HG03064 (cell line): ENCODE measurements at regions not wholly inside any gene's neighbourhood (a gene's known extent, or its start where the extent isn't known, plus 50 kb on each side); places are given as distances from the start of the nearest gene placed in this dataset.

Experiments
- ATAC-seq: cut with Tn5 transposase; IDR thresholded peaks from one replicate; pipeline ENCODE4 v1.9.1; 2021; ENCODE audit warnings: low read depth; ENCODE audit not compliant: unreplicated experiment

DNA sequence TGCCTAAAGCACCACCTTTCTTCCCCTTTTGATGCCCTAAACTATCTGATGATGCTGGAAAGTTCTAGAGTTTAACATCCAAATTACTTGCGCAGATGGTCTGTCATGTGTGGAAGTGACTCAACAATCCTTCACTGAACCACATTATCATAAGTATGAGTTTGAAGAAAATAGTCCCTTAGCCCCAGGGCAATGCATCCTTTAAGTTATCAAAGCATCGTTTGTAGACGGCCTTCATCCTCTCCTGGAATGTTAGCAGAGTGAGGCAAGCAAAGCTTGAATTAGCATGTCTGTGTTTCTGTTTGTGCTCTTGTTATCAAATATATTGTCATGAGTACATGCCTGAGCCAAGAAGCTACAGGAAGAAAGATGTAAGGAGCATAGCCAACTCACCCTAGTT lies 570.9 kb downstream of the MID1IP1 start:
- no peak for ATAC-seq

DNA sequence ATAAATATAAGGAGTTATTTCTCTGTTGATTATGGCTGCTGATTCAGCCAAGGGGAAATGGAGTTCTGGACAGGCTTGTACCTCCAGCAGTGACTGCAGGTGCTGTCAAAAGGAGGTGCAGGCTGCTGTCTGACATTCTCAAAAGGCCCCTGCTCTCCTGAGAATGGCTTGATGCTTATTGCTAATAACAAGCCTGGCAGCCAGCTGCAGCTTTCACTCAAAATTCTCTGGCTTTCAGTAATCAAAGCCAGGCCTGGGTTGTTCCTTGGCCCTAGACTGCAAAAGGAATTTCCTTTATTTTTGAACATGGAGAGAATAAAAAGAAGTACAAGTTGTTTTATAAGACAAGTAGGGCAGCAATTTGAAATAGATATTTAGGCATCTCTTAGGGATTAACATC lies 575.9 kb downstream of the MID1IP1 start:
- no peak for ATAC-seq

DNA sequence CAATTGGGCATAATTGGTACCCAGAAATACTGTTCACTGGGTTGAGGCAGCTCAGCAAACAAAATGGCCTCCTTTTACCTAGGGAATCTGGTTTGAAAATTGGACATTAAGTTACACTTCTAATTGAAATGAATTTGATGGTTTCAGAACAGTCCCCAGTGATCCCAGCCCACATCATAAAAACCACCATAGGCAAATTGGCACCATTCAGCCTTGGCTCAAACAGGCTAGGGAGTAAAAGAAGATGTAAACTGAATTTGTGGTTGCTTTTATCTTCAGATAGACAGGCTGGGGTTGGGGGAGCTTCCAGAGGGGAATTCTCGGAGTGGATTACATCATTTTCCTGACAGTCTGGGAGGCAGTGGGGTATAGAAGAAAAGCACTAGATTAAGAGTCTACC lies 576.5 kb downstream of the MID1IP1 start:
- no peak for ATAC-seq

DNA sequence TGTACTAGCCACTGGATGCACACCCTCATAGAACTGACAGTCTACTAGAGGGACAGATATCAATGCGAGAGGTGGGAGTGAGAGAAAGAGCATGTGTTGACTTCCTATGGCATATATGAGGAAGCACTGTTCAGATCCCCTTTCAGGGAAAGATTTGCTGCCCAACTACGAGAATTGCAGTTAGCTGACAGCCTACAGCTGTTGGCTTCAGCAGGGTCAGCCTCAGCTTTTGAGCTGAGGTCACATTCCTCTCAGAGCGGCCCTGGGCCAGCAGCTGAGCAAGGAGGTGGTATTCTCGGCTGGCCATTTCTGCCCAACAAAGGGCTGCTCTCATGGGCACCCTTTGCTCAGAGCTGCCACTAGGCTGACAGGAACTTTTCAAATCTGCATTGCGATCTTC lies 580.2 kb downstream of the MID1IP1 start:
- no peak for ATAC-seq

DNA sequence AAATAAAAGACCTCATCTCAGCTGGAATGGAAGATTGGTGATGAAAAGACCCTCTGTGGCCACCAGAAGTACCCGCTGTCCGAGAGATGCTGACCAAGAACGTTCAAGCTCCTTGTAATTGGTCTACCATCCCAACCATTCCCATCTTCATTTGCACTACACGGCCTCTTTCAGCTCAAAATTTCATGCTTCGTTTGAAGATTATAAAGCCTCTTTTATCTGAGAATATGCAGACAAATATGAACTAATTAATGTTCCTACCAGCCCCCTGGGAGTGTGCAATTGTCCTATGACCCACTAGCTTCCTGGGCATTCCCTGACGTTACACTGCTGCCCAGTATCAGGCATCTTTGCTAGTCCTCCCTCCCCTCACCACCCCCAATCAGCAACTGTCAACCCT lies 583.7 kb downstream of the MID1IP1 start:
- no peak for ATAC-seq

DNA sequence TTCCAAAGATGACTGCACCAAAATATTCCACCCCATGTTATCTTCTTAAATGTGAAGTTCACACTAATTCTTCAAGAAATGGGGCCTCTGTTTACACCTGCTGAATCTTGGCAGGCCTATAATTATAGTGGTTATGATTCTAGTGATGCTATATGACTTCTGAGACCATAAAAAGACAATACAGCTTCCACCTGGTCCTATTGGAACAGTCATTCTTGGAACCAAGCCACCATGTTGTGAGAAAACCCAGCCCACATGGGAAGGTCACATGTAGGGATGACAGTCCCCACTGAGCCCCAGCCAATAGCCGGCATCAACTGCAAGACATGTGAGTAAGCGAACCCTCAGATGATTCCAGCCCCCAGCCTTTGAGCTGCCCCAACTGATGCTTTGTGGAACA lies 587.5 kb downstream of the MID1IP1 start:
- no peak for ATAC-seq

DNA sequence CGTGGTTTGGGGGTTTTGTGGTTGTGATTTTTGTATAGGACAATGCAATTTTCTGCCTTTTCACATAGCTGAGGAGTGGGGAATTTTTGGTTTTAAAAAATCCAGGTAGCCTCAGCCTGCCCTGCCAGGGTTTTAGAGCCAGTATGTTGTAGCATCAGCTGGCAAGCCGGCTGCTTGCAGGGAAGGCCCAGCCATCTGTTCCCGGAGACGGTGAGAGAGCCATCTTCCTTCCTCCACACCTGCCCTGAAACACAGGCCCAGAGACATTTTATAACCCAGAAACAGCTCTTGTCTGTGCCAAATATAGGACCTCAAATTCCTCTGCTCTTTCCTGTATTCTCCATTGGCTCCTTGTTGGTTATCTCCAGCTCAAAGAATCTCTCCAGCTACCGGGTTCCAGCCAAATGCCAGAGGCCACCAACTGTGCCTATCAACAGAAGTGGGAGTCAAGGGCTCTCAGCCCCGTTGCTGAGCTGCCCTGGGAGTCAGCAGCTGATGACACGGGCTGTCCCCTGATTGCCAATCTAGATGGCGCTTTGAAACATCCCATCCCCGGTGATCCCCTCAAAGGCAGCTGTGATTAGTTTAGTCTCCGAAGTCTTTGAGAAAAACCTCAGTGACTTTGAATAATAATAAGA lies 595.2 kb downstream of the MID1IP1 start:
- no peak for ATAC-seq

DNA sequence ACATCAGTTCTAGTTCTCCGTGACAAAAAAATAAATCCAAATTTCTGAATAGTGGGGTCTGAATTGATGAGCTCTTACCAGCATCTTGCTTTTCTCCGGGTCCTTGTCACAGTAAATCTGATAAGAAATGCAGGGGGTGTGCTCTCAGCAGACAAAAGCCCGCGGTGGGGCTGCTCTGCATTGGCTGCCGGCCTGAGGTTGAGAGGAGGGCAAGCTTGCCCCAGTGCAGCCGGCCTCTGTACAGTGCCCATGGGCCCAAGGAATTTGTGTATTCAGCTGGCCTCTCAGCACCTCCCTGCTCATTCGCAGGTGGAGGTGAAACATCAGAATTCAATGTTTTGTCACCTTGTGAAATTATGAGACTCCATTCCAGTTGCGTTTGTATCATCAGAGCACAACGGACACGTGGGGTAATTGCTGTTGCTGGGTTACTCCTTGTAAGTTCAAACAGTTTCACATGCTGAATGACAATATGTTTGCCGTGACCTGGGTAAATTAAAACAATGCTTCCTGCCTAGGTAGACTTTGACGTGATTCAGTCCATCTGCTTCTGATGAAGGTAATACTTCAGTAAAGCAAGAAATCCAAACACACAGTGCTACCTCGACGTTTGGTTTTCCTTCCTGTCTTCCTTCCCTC lies 596.4 kb downstream of the MID1IP1 start:
- no peak for ATAC-seq

DNA sequence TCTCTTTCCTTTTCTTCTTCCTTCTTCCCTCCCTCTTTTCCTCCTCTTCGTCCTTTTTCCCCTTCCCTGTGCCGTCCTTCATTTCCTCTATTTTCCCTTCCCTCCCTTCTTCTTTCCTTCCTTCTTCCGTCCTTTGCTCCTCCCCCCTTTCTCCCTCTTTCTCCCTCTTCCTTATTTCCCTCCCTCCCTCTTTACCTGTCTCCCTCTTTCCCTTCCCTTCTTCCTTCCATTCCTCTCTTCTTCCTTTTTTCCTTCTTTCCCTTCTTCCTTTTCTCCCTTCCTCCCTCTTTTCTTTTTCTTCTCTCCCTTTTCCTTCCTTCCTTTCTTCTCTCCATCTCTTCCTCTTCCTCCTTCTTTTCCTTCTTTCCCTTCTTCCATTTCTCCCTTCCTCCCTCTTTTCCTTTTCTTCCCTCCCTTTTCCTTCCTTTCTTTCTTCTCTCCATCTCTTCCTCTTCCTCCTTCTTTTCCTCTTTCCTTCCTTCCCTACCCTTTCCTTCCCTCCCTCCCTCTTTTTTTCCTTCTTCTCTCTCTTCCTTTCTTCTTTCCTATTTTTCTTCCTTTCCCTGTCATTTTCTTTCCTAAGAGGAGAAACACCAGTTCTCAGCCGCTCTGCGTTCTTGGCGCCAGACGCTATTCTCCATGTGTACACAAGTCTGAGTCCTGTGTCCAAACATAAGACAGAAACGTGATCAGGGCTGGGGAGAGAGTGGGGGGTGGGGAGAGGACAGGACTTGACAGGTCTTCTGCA lies 597.1 kb downstream of the MID1IP1 start:
- ATAC-seq = no peak

DNA sequence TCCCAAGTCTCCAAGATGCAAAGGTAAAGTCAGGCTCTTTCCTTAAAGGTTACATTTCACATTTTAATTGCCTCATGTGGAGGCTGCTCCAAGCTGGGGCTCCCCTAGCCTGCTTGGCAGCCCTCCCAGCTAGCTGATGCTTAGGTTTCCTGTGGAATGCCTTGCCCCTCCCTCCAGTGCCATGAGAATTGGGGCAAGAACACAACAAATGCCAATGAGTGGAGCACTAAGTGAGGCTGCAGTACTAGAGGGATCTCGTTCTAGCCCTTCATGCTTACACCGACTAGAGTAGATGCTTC lies 597.7 kb downstream of the MID1IP1 start:
- ATAC-seq = no peak

DNA sequence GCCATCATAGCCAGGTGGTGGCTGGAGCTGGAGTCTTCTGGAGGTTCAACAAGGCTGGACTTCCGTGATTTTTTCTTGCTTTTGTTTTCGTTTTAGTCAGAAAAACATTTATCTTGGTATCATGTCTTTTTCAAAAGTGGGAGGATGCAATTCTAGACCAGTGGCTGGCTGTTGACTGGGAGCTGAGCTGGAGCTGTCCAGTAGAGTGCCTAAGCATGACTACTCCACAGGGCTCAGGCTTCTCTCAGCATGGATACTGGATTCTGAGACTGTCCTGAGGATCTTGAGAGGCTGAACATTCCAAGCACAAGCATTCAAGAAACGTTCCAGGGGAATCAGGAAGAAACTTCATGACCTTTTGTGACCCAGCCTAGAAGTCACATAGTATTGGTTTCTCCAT lies 598.1 kb downstream of the MID1IP1 start:
- ATAC-seq = no peak

DNA sequence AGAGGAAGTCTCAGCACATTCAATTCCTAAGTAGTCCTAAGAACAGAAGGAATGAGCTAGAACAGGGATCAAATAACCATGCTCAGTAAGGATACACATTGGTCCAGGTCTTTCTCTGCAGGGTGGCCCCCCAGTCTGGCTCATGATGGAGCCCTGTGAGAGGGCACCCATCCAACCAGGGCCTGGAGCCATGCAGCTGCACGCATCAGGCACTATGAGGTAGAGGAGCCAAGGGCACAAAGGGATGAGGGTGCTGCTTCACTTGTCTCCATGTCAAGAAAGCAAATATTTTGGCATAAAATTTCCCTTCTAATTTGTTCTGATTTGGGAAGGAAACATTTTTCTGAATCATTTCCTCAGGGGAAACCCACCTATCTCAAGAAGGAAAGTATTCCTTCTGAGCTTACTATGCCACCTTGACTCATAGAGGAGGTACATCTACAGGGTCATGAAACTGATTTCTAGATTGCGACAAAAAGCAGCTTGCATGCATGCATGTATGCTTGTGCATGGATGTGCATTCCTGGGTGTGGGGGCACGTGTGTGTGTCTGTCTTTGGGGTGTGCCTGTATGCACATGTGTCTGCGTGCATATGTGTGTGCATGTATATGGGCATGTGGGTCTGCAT lies 600.3 kb downstream of the MID1IP1 start:
- no peak for ATAC-seq

DNA sequence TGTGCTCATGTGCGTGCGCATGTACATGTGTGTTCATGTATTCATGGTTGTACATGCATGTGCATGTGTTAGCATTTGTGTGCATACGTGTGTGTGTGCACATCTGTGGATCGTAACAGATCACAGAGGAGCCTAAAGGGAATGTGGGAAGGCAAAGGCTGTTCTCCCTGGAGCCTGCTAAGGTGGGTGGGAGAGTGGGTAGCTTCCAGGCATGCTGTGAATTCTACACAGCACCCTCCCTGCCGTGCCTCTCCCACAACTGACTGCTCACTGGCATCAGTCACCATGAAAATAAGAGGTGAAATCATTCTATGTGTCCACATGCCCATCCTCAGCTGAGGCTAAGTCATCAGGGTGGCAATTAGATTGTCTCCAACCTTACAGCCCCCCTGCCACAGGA lies 600.9 kb downstream of the MID1IP1 start:
- no peak for ATAC-seq

DNA sequence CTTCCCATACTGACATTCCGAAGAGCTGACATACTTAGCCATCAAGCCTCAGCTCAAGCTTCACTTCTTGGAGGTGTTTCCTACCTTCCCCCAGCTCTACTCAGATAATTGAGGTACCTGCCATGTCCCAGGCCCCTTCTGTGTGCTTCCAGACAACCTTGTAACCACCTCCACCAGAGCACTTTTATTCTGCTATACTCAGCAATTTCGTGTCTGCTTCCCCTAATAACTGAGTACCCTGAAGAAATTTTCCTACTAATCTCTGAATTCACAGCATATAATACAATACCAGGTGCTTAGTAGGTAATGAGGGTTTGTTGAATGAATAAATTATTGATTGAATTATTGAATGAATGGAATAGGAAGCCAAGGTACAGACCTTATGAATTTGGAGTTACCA lies 605.5 kb downstream of the MID1IP1 start:
- ATAC-seq = no peak

DNA sequence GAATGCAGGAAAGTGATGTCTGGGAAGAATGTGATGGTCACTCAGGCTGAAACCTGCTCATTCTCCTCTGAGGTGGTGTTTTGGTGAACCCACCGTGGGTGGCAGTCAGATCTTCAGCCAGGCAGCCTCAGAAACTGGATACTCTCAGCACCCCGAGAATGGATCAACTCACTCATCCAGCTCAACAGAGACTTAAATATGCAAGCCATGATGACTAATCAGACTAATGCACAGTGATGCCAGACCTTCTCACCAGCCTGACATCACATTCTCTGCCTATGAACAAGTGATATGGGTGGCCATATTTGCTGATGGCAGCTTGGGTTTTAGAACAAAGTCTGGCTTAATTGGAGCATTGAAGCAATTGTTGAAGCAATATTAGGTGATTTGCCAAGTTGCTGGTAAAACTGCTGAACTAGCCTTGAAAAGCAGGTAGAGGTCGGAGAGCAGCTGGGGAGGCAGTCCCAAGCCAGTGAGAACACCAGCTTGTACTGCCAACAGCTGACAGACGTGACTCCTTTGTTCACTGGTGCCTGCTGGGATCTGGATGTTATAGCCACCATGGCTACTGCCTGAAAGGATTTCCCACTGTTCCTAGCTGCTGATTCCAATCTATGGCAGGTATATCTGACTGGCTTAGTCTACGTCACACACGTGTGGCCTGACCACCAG lies 608.1 kb downstream of the MID1IP1 start:
- ATAC-seq = no peak

DNA sequence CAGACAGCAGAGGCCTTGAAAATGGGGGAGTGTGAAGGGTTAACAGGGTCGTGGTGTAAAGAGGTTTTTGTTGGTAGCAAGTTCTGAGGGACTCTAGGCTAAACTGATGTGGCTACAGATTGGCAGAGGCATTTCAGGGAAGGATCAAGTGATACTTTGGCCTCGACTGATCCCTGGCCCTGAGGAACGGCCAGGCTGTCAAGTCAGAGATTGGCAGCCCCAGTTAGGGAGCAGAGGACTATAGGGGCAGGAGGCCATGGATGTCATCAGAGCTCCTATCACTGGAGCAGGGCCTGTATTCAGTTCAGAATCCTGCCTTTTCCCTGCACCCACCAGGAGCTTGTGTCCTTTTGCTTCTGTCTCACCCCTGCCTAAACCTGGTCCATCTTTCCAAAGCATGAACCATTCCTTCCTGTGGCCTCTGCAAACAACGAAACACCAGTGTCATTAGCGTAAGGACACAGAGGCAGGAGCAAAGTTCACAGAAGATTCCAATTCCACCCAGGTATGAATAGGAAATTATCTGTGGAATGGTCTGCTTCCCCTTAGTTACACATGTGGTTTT lies 613.1 kb downstream of the MID1IP1 start:
- ATAC-seq = no peak

DNA sequence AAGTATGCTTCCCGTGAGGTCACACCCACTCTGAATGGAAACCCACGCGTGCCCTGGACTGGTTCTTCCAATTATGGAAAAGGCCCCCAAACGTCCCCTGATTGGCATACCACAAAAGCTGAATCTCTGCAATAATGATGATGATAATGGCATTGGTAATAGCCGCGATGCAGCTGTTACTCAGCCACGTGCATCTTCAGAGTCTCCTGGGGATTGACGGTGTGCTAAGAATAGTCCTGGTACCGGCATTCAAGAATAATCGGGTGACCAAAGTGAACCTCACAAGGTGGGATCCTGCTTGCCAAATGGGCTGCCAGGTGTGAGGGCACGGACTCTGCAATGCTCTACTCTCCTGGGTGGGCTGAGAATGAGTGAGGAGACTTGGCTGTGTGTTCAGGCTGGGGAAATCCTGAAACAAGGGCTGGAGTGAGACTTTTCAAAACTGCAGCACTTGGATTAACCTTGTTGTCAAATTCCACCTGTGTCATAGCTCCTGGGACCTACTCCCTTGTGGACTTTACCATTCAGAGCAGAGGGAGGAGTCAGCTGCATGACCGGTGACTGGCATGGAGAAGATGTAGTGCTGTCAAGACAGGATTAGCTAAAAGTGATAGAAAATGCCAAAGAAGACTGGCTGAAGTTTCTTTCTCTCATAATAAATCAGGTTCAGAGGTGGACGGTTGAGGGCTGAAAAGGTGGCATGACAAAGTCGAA lies 615.4 kb downstream of the MID1IP1 start:
- no peak for ATAC-seq

DNA sequence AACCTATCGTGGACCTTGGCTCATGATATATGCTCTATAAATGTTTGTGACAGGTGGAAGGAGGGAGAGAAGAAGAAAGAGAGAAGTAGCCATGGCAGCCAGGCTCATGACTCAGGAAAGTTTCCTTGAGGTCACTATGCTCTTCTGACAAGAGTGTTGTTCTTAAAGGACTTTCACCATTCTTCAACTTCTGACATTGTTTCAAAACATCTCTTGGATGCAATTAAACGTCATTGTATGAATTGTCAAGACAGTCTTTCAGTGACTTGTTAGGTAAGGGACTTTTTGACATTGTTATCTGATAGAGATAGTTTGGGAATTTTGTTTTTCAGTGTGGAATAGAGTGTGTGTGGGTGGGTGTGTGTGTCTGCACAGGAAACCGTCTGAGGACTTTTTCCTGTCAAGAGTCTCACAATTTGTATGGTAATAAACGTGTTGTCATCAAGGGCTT lies 617.0 kb downstream of the MID1IP1 start:
- ATAC-seq = no peak

DNA sequence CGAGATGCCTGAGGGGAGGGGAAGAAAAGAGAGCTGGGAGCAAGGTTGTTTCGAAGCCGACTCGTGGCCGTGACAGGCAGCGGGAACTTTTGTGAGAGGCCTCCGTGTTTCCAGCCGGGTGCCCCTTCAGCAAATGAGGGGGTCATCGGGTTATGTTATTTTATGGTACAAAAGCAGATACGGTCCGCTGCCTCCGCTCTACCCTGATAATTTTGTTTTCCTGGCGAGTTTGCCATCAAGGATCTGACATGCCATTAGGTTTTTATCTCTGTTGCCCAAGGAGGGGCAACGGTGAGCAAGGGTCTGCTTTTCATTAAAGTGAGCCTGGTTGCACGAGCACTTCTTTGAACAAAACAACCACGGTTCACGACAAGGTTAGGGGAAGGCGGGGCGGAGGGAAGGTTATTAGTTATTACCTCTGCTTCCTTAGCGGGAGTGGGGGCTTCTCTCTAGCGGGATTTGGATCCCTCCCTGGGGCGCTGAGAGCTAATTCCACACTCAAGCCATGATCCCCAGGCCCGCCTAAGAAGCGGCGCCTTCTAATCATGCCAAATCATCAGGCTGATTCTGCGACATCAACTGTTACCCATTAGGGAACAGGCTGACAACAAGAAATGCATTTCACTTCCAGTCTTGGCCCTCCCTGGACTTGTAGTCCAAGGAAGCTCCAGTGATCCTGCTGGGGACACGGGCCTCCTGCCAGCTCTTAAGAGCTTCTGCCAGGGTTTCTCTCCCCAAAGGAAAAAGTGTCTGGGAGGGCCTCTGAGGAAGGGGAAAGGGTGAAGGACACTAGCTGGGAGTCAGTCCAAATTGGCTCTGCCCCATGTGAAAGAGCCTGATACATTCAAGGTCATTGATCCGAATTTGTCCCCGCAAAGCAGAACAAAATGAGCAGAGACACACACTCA lies 617.7 kb downstream of the MID1IP1 start:
- no peak for ATAC-seq
